ENCODE measurements at regions not wholly inside any gene's neighbourhood (a gene's known extent, or its start where the extent isn't known, plus 50 kb on each side); places are given as distances from the start of the nearest gene placed in this dataset.

DNA sequence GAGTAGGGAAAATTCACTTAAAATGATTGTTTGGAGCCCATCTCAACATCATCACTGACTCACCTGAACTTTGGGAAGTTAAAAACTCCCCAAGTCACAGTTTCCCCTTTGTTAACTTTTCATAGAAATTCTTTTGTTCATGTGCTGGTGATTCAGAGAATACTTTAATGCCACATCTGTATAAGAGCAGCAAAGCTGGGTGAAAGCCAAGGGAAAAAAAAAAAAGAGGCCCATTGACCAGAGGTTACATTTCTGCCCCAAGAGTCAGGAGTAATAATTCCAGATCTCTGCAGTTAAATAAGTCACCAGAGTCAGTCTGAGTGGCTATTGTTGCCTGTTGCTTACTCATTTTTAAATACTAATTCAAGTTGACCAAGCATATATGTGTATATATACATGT, 136.4 kb upstream of the LGR5 start:
- CTCF ChIA-PET, result interaction anchor here (2.0 kb wide), 1 partner anchor 89 kb away, joined by 5 read pairs; no protein-coding TSS in a partner anchor
- POLR2A ChIA-PET, result no interaction called here
- TF ChIP-seq, protein P1, sequence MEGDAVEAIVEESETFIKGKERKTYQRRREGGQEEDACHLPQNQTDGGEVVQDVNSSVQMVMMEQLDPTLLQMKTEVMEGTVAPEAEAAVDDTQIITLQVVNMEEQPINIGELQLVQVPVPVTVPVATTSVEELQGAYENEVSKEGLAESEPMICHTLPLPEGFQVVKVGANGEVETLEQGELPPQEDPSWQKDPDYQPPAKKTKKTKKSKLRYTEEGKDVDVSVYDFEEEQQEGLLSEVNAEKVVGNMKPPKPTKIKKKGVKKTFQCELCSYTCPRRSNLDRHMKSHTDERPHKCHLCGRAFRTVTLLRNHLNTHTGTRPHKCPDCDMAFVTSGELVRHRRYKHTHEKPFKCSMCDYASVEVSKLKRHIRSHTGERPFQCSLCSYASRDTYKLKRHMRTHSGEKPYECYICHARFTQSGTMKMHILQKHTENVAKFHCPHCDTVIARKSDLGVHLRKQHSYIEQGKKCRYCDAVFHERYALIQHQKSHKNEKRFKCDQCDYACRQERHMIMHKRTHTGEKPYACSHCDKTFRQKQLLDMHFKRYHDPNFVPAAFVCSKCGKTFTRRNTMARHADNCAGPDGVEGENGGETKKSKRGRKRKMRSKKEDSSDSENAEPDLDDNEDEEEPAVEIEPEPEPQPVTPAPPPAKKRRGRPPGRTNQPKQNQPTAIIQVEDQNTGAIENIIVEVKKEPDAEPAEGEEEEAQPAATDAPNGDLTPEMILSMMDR (IDR thresholded peaks at IDR 0.05; ENCODE audit: insufficient read depth, low read length, missing control alignments), result no peak
- no peak for DNase-seq (ENCODE audit: low read depth, low spot score)
- no peak overlapping the region for H3K4me3 ChIP-seq (ENCODE audit: low read depth, low read length)

DNA sequence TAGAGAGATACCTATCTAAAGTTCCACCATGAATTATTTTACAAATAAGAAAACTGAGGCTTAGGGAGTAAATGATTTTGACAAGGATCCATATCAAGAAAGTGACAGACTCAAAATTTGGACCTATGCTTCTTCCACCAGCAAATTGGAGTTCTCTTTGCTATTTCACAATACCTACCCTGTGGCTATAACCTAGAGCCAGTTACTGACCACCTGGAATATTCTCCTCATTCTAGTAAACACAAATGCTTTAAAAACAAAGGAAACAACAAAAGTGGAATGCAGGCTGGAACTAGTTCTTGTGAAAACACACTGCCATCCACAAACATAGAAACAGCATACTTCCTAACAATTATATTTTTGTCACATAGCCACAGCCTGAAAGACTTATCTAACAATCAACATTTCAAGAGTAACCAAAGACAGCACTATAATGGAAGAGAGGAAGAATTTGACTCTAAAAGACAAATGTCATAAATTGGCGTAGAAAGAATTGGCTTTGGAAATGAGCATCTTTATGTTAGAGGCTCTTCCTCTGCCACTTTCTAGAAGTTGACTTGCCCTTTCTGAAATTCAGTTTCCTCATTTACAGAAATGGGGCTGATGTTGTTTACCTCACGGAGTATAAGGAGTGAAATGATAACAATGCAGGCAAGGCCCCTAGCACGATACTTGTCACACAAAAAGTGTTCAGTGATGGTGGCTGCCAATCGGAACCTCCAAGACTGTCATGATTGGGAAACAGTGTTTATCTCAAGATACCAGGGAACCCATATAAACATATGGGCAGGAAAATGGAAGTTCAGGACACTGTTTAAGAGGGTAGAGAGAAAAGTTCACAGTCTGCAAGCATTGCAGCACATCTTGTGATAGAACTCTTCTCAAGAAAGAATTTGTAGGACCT, 138.6 kb upstream of the LGR5 start:
- ChIA-PET CTCF (no interaction called here), POLR2A (no interaction called here)
- no peak for DNase-seq (ENCODE audit: low read depth, low spot score)
- H3K4me3 ChIP-seq (ENCODE audit: low read depth, low read length), result no peak overlapping the region
- TF ChIP-seq, protein P1 (IDR thresholded peaks at IDR 0.05; ENCODE audit: insufficient read depth, low read length, missing control alignments), result no peak

DNA sequence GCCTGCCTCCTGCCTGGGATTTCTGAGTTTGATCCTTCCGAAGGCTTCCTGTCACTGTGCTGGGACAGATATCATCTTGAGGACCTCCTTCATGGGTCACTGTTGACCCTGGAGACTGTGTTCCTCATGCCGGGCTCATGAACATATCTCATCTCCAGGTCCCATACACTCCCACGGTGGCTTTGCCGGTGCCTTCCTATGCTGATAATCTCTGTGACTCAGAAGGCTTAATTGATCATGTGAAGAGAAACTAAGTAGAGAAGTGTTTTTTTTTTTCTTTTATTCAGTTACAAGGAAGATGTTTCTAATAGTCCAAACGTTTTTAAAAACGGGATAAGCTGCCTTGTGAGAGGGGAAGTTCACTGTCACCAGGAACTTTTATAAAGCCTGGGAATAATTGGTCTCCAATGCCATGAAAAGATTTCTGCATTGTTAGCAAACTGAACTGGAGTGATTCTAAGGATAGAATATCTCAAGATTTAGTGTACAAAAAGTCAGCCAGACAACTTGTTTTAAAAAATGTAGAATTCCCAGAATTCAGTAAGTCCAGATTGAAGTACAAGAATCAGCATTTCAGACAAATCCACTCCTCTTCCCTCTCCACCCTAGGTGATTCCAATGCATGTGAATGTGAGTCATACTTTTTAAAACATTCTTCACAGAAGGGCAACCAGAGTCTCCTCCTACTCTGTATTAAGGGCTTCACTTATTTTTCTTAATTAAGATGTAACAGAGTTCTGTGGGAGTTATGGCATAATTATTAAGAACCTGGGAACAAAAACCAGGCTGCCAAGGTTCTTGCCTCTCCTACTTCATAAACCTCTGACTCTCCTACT, 139.8 kb upstream of the LGR5 start:
- TF ChIP-seq, protein P1 (IDR thresholded peaks at IDR 0.05; ENCODE audit: insufficient read depth, low read length, missing control alignments), result no peak
- no peak for DNase-seq (ENCODE audit: low read depth, low spot score)
- ChIA-PET POLR2A (no interaction called here), CTCF (no interaction called here)
- no peak overlapping the region for H3K4me3 ChIP-seq (ENCODE audit: low read depth, low read length)

DNA sequence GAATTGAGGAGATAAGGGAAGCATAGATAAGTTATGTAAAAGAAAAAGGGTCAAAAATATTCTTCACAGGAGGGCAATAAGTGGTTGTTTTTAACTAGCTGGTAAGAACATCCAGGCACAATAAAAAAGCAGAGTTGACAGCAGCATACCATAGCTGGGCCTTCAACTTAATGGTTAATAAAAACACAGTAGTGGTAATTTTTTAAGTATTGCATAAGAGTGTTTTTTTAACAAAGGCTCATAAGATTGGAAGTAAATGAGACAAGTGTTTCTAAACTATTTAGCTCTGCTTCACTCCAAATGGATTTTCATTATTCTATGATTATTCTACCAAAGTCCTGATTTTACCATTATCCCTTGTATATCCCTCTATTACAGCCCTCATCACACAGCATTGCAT, 140.1 kb upstream of the TSPAN8 start:
- CTCF ChIA-PET, result no interaction called here
- no peak for DNase-seq (ENCODE audit: low read depth, low spot score)
- TF ChIP-seq, protein P1 (IDR thresholded peaks at IDR 0.05; ENCODE audit: insufficient read depth, low read length, missing control alignments), result no peak
- H3K4me3 ChIP-seq (ENCODE audit: low read depth, low read length), result no peak overlapping the region
- POLR2A ChIA-PET, result no interaction called here

DNA sequence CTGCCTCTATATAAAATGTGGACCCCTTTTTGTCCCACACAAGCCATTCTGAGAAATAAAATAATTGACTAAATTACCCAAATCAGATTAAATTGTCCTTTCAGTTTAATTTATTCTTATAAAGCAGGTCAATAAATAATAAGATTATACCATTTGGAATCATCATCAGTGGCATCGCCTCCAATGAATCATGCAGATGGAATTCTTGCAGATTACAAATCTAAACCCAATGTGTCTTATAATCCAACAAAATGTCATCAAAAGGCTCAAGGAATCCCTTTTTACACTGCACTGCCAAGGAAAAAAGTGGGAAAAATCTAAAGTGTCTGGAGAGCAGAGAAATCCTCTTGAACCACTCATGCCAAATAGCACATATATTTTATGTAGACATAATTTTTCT, 138.2 kb upstream of the TSPAN8 start:
- no peak for DNase-seq (ENCODE audit: low read depth, low spot score)
- ChIA-PET POLR2A (no interaction called here), CTCF (no interaction called here)
- TF ChIP-seq, protein P1 (IDR thresholded peaks at IDR 0.05; ENCODE audit: insufficient read depth, low read length, missing control alignments), result no peak
- H3K4me3 ChIP-seq (ENCODE audit: low read depth, low read length), result no peak overlapping the region

DNA sequence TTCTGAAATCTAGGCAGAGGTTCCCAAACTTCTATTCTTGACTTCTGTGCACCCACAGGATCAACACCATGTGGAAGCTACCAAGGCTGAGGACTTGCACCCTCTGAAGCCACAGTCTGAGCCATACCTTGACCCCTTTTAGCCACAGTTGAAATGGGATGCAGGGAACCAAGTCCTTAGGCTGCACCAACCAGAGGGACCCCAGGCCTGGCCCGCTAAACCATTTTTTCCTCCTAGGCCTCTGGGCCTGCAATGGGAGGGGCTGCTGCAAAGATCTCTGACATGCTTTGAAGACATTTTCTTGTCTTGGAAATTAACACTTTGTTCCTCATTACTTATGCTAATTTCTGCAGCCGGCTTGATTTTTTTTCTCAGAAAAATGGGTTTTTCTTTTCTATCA, 133.9 kb upstream of the TSPAN8 start:
- TF ChIP-seq, protein P1 (IDR thresholded peaks at IDR 0.05; ENCODE audit: insufficient read depth, low read length, missing control alignments), result no peak
- POLR2A ChIA-PET, result no interaction called here
- CTCF ChIA-PET, result no interaction called here
- DNase-seq (ENCODE audit: low read depth, low spot score), result no peak
- H3K4me3 ChIP-seq (ENCODE audit: low read depth, low read length), result no peak overlapping the region
